Inflammatory macrophage treated with lipopolysaccharide for 4 hours (primary cell): ENCODE measurements at regions not wholly inside any gene's neighbourhood (a gene's known extent, or its start where the extent isn't known, plus 50 kb on each side); places are given as distances from the start of the nearest gene placed in this dataset.
"Not testable (repeated sequence)": the region's sequence is repeated elsewhere in the genome, so short reads cannot be mapped to it uniquely, and the experiment has no call there.

Experiments
- DNase-seq: peaks from one replicate; pipeline ENCODE4 v3.0.0-alpha.2; 2020

GRCh38 chr6:167550941-167551627, 226.2 kb downstream of the TTLL2 start:
- no peak for DNase-seq

- no peak for DNase-seq
These were observed 226.9 kb downstream of the TTLL2 start for GRCh38 chr6:167551628-167552257.

GRCh38 chr6:167552258-167552630, 227.4 kb downstream of the TTLL2 start:
- no peak for DNase-seq

- DNase-seq, result no peak
These were observed 228.3 kb downstream of the TTLL2 start for GRCh38 chr6:167552961-167553735.

GRCh38 chr6:167553736-167554119, 228.8 kb downstream of the TTLL2 start:
- DNase-seq, result no peak

- DNase-seq, result no peak
These were observed 230.0 kb downstream of the TTLL2 start for GRCh38 chr6:167554854-167555253.

GRCh38 chr6:167555836-167556235, 230.9 kb downstream of the TTLL2 start:
- DNase-seq, result no peak

GRCh38 chr6:167557675-167558074, 232.8 kb downstream of the TTLL2 start:
- DNase-seq, result no peak

GRCh38 chr6:167558246-167559177, 233.6 kb downstream of the TTLL2 start:
- no peak for DNase-seq

- DNase-seq, result no peak
These were observed 235.0 kb downstream of the TTLL2 start for GRCh38 chr6:167559675-167560479.

- DNase-seq, result no peak
These were observed 236.0 kb downstream of the TTLL2 start for GRCh38 chr6:167560673-167561569.

- not testable (repeated sequence) for DNase-seq
These were observed 238.0 kb downstream of the TTLL2 start for GRCh38 chr6:167562862-167563261.

- DNase-seq, result no peak
These were observed 239.7 kb downstream of the TTLL2 start for GRCh38 chr6:167564416-167565250.

- DNase-seq, result no peak
These were observed 240.5 kb downstream of the TTLL2 start for GRCh38 chr6:167565388-167565787.

- DNase-seq, result no peak
These were observed 241.2 kb downstream of the TTLL2 start for GRCh38 chr6:167565884-167566599.

GRCh38 chr6:167566711-167567141, 241.8 kb downstream of the TTLL2 start:
- no peak for DNase-seq

GRCh38 chr6:167567142-167568033, 242.5 kb downstream of the TTLL2 start:
- DNase-seq, result no peak

- no peak for DNase-seq
These were observed 243.6 kb downstream of the TTLL2 start for GRCh38 chr6:167568407-167569024.
